Astrocyte (in vitro differentiated cells and primary cell): ENCODE measurements at regions not wholly inside any gene's neighbourhood (a gene's known extent, or its start where the extent isn't known, plus 50 kb on each side); places are given as distances from the start of the nearest gene placed in this dataset.
"Not testable (repeated sequence)": the region's sequence is repeated elsewhere in the genome, so short reads cannot be mapped to it uniquely, and the experiment has no call there.

Experiments
- DNase-seq: peaks from one replicate; pipeline ENCODE4 v3.0.0-alpha.2; 2010; ENCODE audit warnings: low read depth
- FAIRE-seq: peaks from 2 replicates; lab custom pipeline; 2011; peaks lifted over from hg19 to GRCh38; lab: Jason Lieb, UNC
- H2AFZ ChIP-seq: 2 replicates; pipeline ENCODE4 v1.6.0; 2012; ENCODE audit warnings: low read depth, low read length, inconsistent platforms
- H3K27ac ChIP-seq: 2 replicates; pipeline ENCODE4 v1.5.1; 2011; ENCODE audit warnings: low read depth, low read length, inconsistent platforms
- H3K27me3 ChIP-seq: 2 replicates; pipeline ENCODE4 v1.6.0; 2011; ENCODE audit warnings: low read length, inconsistent platforms; ENCODE audit not compliant: insufficient read depth
- H3K36me3 ChIP-seq: 2 replicates; pipeline ENCODE4 v1.5.1; 2011; ENCODE audit warnings: low read length, inconsistent platforms; ENCODE audit not compliant: insufficient read depth
- H3K4me1 ChIP-seq: 2 replicates; pipeline ENCODE4 v1.5.1; 2011; ENCODE audit warnings: low read length, inconsistent platforms; ENCODE audit not compliant: insufficient read depth
- H3K4me2 ChIP-seq: 2 replicates; pipeline ENCODE4 v1.6.0; 2012; ENCODE audit warnings: low read length, inconsistent platforms
- H3K4me3 ChIP-seq: 2 replicates; pipeline ENCODE4 v1.5.1; 2011; ENCODE audit warnings: low read depth, mild to moderate bottlenecking, low read length, inconsistent platforms; ENCODE audit not compliant: insufficient read depth
- H3K79me2 ChIP-seq: 2 replicates; pipeline ENCODE4 v1.6.0; 2012; ENCODE audit warnings: mild to moderate bottlenecking, low read length, inconsistent platforms; ENCODE audit not compliant: insufficient read depth
- H3K9ac ChIP-seq: 2 replicates; pipeline ENCODE4 v1.6.0; 2012; ENCODE audit warnings: mild to moderate bottlenecking, low read length, inconsistent platforms
- H3K9me3 ChIP-seq: 2 replicates; pipeline ENCODE4 v1.5.1; 2012; ENCODE audit warnings: low read depth, mild to moderate bottlenecking, low read length, inconsistent platforms; ENCODE audit not compliant: insufficient read depth
- H4K20me1 ChIP-seq: 2 replicates; pipeline ENCODE4 v1.6.0; 2012; ENCODE audit warnings: low read length, inconsistent platforms; ENCODE audit not compliant: insufficient read depth
- H3K27ac Mint-ChIP-seq: one replicate; pipeline ENCODE4 v1.8.0; 2021; ENCODE audit warnings: mild to moderate bottlenecking, mixed read lengths; ENCODE audit not compliant: unreplicated experiment
- H3K27me3 Mint-ChIP-seq: one replicate; pipeline ENCODE4 v1.8.0; 2021; ENCODE audit warnings: low read depth, mixed read lengths; ENCODE audit not compliant: unreplicated experiment
- H3K36me3 Mint-ChIP-seq: one replicate; pipeline ENCODE4 v1.8.0; 2021; ENCODE audit warnings: low read depth, mixed read lengths; ENCODE audit not compliant: unreplicated experiment
- H3K4me1 Mint-ChIP-seq: one replicate; pipeline ENCODE4 v1.8.0; 2021; ENCODE audit warnings: low read depth, mixed read lengths; ENCODE audit not compliant: unreplicated experiment
- H3K4me3 Mint-ChIP-seq: one replicate; pipeline ENCODE4 v1.8.0; 2021; ENCODE audit warnings: mild to moderate bottlenecking, moderate library complexity, mixed read lengths; ENCODE audit not compliant: unreplicated experiment
- H3K9me3 Mint-ChIP-seq: one replicate; pipeline ENCODE4 v1.8.0; 2021; ENCODE audit warnings: mild to moderate bottlenecking, mixed read lengths; ENCODE audit not compliant: unreplicated experiment
- CTCF ChIP-seq: IDR thresholded peaks from 2 replicates; pipeline ENCODE4 v1.5.1; 2011; ENCODE audit warnings: low read depth, mild to moderate bottlenecking, inconsistent platforms, low read length, moderate library complexity; ENCODE audit not compliant: insufficient read depth
- EZH2 ChIP-seq: IDR thresholded peaks from 2 replicates; pipeline ENCODE4 v1.6.1; 2012; ENCODE audit warnings: mild to moderate bottlenecking, low read length, inconsistent platforms; ENCODE audit not compliant: insufficient read depth

GRCh38 chr6:103819509-103819908 is 1040.2 kb downstream of the HACE1 start:
- no peaks in the 10 kb centered on the region for H3K9me3 ChIP-seq
- H3K36me3 ChIP-seq, result no peaks in the 10 kb centered on the region
- no peaks in the 10 kb centered on the region for H3K4me1 ChIP-seq
- no peak overlapping the region for H3K4me3 ChIP-seq
- no peaks in the 10 kb centered on the region for H3K36me3 Mint-ChIP-seq
- H3K27ac Mint-ChIP-seq, result no peak overlapping the region
- no peak for TF ChIP-seq EZH2
- no peak for TF ChIP-seq CTCF
- H3K79me2 ChIP-seq, result no peaks in the 10 kb centered on the region
- no peak overlapping the region for H3K4me2 ChIP-seq
- H3K27me3 Mint-ChIP-seq, result no peaks in the 10 kb centered on the region
- no peak overlapping the region for H3K9ac ChIP-seq
- peaks cover 2% of the 10 kb centered on the region for H3K9me3 Mint-ChIP-seq
- no peak overlapping the region for H3K27ac ChIP-seq
- no peaks in the 10 kb centered on the region for H3K4me1 Mint-ChIP-seq
- H3K4me3 Mint-ChIP-seq, result no peak overlapping the region
- DNase-seq (no peak), FAIRE-seq (no peak)
- no peak overlapping the region for H2AFZ ChIP-seq
- H4K20me1 ChIP-seq, result no peaks in the 10 kb centered on the region
- H3K27me3 ChIP-seq, result no peaks in the 10 kb centered on the region

- Histone ChIP-seq H3K79me2 (no peaks in the 10 kb centered on the region), H3K4me3 (no peak overlapping the region), H3K27me3 (no peaks in the 10 kb centered on the region), H2AFZ (no peak overlapping the region), H3K9me3 (no peaks in the 10 kb centered on the region), H3K27ac (no peak overlapping the region), H4K20me1 (no peaks in the 10 kb centered on the region), H3K36me3 (no peaks in the 10 kb centered on the region), H3K4me2 (no peak overlapping the region), H3K4me1 (no peaks in the 10 kb centered on the region), H3K9ac (no peak overlapping the region)
- DNase-seq (no peak), FAIRE-seq (no peak)
- no peaks in the 10 kb centered on the region for H3K4me1 Mint-ChIP-seq
- H3K9me3 Mint-ChIP-seq, result no peaks in the 10 kb centered on the region
- no peak for TF ChIP-seq EZH2
- no peak for TF ChIP-seq CTCF
- no peaks in the 10 kb centered on the region for H3K36me3 Mint-ChIP-seq
- no peak overlapping the region for H3K4me3 Mint-ChIP-seq
- H3K27me3 Mint-ChIP-seq, result no peaks in the 10 kb centered on the region
- H3K27ac Mint-ChIP-seq, result no peak overlapping the region
Measured at GRCh38 chr6:103812970-103813369, 1046.7 kb downstream of the HACE1 start.

- not testable (repeated sequence) for H3K4me2 ChIP-seq, H3K9me3 ChIP-seq, H3K4me3 Mint-ChIP-seq, H3K27ac ChIP-seq, H3K4me3 ChIP-seq, H3K27me3 ChIP-seq, H3K27me3 Mint-ChIP-seq, H3K36me3 ChIP-seq, H3K79me2 ChIP-seq, H3K4me1 Mint-ChIP-seq, H3K9me3 Mint-ChIP-seq, H3K9ac ChIP-seq, H3K36me3 Mint-ChIP-seq, FAIRE-seq, H2AFZ ChIP-seq, H4K20me1 ChIP-seq, H3K4me1 ChIP-seq, H3K27ac Mint-ChIP-seq, DNase-seq
Measured at GRCh38 chr6:103801901-103802479, 1057.7 kb downstream of the HACE1 start.
